GM13977 (cell line): ENCODE measurements at regions not wholly inside any gene's neighbourhood (a gene's known extent, or its start where the extent isn't known, plus 50 kb on each side); places are given as distances from the start of the nearest gene placed in this dataset.

ENCODE experiments used
- DNase-seq: peaks from one replicate; pipeline ENCODE4 v3.0.0; 2012; ENCODE audit warnings: low spot score
- in situ Hi-C: fragments of 300-500 bp; cut with MboI; formaldehyde crosslinking; loops from one replicate; pipeline ENCODE4 v1.12.0; 2022; ENCODE audit warnings: low sequenced_read_pairs, low pct_unique_long_range_greater_than_20kb, mixed read lengths, inconsistent platforms; ENCODE audit not compliant: unreplicated experiment
- TF ChIP-seq, protein P1 (sequence below): IDR thresholded peaks from 2 replicates; pipeline ENCODE4 v1.5.1; 2012; ENCODE audit warnings: mild to moderate bottlenecking, control low read depth; ENCODE audit not compliant: insufficient read depth; ENCODE audit errors: extremely low read depth, missing control alignments

DNA sequence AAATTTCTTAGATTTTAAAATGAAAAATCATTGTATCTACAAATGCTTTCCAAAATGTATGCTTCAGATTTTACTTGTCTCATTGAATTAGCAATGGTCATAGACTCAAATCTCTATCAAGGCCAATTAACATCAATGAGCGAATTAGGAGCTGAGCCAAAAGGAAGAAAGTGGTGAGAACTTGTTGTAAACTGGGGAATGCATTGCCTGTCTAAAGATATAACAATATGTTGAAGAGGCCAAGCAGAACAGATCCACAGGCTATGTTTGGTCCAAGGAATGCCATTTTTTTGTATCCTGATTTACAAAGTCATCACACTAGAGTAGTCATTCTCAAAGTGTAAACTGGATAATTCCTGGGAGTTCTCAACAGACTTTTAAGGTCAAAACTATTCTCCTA, 370.7 kb downstream of the GJA1 start:
- in situ Hi-C loops, result no loop called here
- DNase-seq, result no peak

DNA sequence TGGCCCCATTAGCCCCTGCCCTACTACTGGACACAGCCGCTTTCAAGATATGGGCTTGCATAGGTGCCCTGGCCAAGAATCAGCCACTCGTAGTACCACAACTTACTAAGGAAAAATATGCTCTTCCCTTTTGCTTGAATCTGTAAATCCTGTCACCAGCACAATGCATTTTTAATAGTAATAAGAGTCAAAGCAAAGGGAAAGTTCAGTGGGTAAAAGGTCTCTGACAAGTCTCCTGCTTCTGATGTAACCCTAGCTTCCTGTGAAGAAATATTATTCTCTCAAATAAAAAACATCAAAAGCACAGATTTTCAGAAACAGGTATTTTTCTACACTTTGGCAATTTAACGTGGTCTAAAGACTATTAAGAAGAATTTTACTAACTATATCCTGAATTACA, 373.8 kb downstream of the GJA1 start:
- in situ Hi-C loops, result no loop called here
- TF ChIP-seq, protein P1, sequence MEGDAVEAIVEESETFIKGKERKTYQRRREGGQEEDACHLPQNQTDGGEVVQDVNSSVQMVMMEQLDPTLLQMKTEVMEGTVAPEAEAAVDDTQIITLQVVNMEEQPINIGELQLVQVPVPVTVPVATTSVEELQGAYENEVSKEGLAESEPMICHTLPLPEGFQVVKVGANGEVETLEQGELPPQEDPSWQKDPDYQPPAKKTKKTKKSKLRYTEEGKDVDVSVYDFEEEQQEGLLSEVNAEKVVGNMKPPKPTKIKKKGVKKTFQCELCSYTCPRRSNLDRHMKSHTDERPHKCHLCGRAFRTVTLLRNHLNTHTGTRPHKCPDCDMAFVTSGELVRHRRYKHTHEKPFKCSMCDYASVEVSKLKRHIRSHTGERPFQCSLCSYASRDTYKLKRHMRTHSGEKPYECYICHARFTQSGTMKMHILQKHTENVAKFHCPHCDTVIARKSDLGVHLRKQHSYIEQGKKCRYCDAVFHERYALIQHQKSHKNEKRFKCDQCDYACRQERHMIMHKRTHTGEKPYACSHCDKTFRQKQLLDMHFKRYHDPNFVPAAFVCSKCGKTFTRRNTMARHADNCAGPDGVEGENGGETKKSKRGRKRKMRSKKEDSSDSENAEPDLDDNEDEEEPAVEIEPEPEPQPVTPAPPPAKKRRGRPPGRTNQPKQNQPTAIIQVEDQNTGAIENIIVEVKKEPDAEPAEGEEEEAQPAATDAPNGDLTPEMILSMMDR, result no peak
- DNase-seq, result no peak

More for the DNA sequence above, 370.7 kb downstream of the GJA1 start:
- TF ChIP-seq, protein P1, result no peak

DNA sequence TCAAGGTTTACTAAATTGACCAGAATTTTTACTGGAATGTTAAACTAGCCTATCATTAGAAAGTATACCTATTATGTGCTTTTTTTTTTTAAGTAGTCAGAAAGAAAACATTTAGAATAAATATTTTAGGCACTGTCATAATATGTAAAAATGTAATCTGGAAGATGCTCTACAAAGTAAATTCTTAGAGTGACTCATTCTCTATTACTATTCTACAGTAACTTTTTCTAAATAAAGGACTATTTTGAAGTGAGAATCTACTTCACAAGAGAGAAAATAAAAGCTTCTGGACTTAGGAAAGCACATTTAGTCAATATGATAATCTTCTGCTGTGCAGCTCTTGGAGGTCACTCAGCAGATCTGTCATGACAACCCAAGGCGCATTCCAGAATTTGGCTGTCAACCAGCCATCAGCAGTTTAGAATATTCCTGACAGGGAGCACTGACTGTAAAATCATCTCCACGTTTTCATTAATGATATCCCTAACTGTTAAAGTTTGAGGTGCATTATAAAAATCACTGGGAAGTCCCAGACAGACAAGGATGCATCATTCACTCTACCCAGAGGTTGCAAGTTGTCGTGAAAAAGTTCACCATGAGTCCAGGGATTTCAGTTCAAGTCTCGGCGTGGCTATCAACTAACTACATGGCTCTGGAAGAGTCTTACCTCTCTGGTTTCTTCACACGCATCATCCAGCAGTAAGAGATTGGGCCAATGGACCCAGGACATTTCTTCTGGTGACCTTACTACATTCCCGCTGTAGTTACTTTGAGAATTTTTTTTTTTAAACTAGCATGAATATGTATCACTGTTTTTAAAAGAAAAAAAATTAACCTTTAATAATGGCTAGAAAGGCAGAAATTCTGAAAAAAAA, 374.9 kb downstream of the GJA1 start:
- DNase-seq, result no peak
- in situ Hi-C loops, result no loop called here
- TF ChIP-seq, protein P1, result no peak

DNA sequence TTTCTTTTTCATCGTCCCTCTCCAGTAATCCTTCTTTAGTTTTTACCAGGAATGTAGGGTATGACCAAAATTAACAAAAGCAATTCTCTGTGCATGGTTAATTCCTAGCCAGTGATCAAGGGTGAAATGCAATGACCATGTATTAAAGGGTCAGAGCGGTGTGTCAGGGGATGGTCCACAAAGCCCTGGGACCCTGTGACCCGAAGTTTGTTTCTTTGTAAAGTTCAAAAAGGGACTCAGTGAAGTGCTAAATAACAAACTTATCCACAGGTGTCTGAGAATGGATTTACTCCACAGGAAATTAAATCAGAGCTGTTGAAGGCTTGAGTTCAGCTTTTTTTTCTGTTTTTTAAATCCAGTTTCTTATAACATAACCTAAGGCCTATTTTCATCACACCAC, 375.7 kb downstream of the GJA1 start:
- TF ChIP-seq, protein P1, result no peak
- DNase-seq, result no peak
- in situ Hi-C loops, result no loop called here

DNA sequence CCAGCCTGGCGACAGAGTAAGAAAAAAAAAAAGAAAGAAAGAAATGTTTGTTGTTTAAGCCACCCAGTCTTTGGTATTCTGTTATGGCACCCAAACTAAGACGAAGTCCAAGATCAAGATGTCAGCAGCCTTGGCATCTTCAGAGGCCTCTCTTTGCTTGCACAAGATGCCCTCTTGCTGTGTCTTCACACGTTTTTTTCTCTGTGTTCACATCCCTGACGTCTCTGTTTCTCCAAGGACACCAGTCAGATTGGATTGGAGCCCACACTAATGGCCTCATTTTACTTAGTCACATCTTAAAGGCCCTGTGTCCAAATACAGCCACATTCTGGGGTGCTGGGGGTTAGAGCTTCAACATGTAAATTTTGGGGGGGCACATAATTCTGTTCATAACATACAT, 380.9 kb downstream of the GJA1 start:
- DNase-seq, result no peak
- in situ Hi-C loops, result no loop called here
- TF ChIP-seq, protein P1, result no peak

DNA sequence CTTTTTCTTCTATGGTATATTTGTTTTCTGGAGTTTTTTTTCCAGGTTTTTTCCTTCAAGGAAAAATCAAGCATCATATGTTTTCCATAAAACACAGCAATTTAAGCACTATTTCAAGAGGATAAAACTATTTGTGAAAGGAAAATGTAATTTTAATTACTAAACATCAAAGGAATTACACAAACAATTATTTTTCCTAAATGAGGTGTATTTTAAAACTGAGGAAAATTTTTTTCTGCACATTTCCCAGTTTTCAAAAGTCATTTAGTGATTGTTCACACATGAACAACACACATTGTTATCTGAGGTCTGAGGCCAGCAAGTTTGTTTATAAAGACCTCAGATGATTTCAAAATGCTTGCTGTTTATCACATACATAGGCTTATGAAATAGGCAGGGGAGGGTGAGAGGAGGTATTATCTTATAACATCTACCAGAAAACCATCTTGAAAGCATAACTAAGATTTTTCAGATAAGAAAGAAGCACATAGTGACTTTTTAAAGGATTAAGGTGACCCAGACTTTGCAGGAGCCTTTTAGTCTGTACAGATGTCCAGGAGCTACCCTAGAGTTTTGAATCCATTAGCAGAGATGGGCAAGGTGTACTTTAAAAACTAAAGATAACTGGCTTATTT, 381.6 kb downstream of the GJA1 start:
- TF ChIP-seq, protein P1, result no peak
- in situ Hi-C loops, result no loop called here

More for the DNA sequence above, 381.6 kb downstream of the GJA1 start:
- DNase-seq, result no peak
